Tibial nerve (tissue), 4 donors: ENCODE measurements at regions not wholly inside any gene's neighbourhood (a gene's known extent, or its start where the extent isn't known, plus 50 kb on each side); places are given as distances from the start of the nearest gene placed in this dataset. TPM values are rescaled to one million over a fixed set of nuclear protein-coding genes. Genes with fewer than 3 reads are reported as not detected.

ENCODE experiments used
- DNase-seq, 2 donors: peaks; one replicate each; pipeline ENCODE4 v3.0.0-alpha.2; 2019; ENCODE audit warnings: low spot score in 2 of 2
- H3K27ac ChIP-seq, 4 donors: fragments of 200-600 bp; sonication (generic) in 3 of 4; one replicate each; pipeline ENCODE4 v1.5.1; 2017 to 2019; ENCODE audit warnings: mild to moderate bottlenecking in 1 of 4
- H3K27me3 ChIP-seq, 2 donors: fragments of 200-600 bp; sonication (generic) in 1 of 2; one replicate each; pipeline versions ENCODE4 v1.5.1 to v1.6.0; 2017 to 2019
- H3K36me3 ChIP-seq, 3 donors: fragments of 200-600 bp; sonication (generic); one replicate each; pipeline ENCODE4 v1.5.1; 2018 to 2019
- H3K4me1 ChIP-seq, 4 donors: fragments of 200-600 bp; sonication (generic) in 3 of 4; one replicate each; pipeline ENCODE4 v1.5.1; 2017 to 2019
- H3K4me3 ChIP-seq, 4 donors: fragments of 200-600 bp; sonication (generic) in 3 of 4; one replicate each; pipeline ENCODE4 v1.5.1; 2017 to 2019; ENCODE audit warnings: mild to moderate bottlenecking in 1 of 4, moderate library complexity in 1 of 4
- H3K9me3 ChIP-seq, 4 donors: fragments of 200-600 bp; sonication (generic) in 3 of 4; one replicate each; pipeline ENCODE4 v1.5.1; 2017 to 2019
- EP300 ChIP-seq, 2 donors: sonication (generic); formaldehyde crosslinking; IDR thresholded peaks; one replicate each; pipeline ENCODE4 v1.6.1; 2017; ENCODE audit warnings: antibody characterized with exemption in 2 of 2, mild to moderate bottlenecking in 1 of 2
- POLR2A ChIP-seq, 2 donors: fragments of 450-650 bp; IDR thresholded peaks; one replicate each; pipeline ENCODE4 v1.6.1; 2017; ENCODE audit warnings: antibody characterized with exemption in 2 of 2, mild to moderate bottlenecking in 2 of 2, moderate library complexity in 2 of 2
- WGBS, 2 donors: methylation state at CpG; one replicate each; pipeline ENCODE4 v1.1.5; 2018; 5-methylcytosine and 5-hydroxymethylcytosine counted together
- small RNA-seq: library from RNA; depleted of rRNA; stranded (forward); fragments of <200 nt; gene quantifications from one replicate; pipeline ENCODE3, GENCODE V24; 2016
- TF ChIP-seq, protein P1 (sequence below), 5 experiments: fragments of 200-600 bp in 3 of 5; fragments of 450-650 bp in 2 of 5; sonication (generic) in 3 of 5; IDR thresholded peaks; one replicate each; pipeline ENCODE4 v1.5.1; 2016 to 2019; ENCODE audit warnings: antibody characterized with exemption in 5 of 5, mild to moderate bottlenecking in 3 of 5, moderate library complexity in 2 of 5

GRCh38 chr10:52853704-52854103 is 81.1 kb upstream of the MBL2 start:
- Histone ChIP-seq H3K27ac (no peak overlapping the region), H3K4me1 (no peaks in the 10 kb centered on the region), H3K4me3 (no peak overlapping the region), H3K9me3 (no peaks in the 10 kb centered on the region), H3K27me3 (no peaks in the 10 kb centered on the region), H3K36me3 (no peaks in the 10 kb centered on the region)
- WGBS, 2 donors = 77 to 79% methylated on average over 4 of the region's 4 CpGs
- no peak for DNase-seq
- TF ChIP-seq EP300 (IDR thresholded peaks at IDR 0.05) = no peak
- TF ChIP-seq, protein P1, sequence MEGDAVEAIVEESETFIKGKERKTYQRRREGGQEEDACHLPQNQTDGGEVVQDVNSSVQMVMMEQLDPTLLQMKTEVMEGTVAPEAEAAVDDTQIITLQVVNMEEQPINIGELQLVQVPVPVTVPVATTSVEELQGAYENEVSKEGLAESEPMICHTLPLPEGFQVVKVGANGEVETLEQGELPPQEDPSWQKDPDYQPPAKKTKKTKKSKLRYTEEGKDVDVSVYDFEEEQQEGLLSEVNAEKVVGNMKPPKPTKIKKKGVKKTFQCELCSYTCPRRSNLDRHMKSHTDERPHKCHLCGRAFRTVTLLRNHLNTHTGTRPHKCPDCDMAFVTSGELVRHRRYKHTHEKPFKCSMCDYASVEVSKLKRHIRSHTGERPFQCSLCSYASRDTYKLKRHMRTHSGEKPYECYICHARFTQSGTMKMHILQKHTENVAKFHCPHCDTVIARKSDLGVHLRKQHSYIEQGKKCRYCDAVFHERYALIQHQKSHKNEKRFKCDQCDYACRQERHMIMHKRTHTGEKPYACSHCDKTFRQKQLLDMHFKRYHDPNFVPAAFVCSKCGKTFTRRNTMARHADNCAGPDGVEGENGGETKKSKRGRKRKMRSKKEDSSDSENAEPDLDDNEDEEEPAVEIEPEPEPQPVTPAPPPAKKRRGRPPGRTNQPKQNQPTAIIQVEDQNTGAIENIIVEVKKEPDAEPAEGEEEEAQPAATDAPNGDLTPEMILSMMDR (IDR thresholded peaks at IDR 0.05) = no peak

DNA sequence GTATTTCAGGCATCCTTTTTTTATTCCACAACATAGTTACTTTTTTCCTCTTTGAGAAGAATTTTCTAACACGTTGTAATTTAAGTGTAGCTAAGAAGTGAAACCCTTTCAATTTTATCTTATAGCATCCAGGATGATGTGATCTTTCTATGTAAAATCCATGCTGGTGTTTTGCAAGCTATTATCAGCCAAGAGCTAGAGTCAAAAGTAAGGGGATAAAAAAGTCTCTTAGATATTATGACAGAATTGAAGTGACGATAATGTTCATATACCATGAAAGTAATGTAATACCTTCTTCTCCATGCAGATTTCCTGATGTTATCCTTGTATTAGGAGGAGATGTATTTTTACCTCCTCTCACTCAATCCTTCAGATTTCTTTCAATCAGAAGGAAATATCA is 64.2 kb upstream of the MBL2 start:
- Histone ChIP-seq H3K27ac (no peak overlapping the region), H3K27me3 (no peaks in the 10 kb centered on the region), H3K9me3 (peaks cover 0 to 13% (median 2%) of the 10 kb centered on the region in 4 donors), H3K4me3 (no peak overlapping the region), H3K4me1 (no peaks in the 10 kb centered on the region), H3K36me3 (no peaks in the 10 kb centered on the region)
- TF ChIP-seq, protein P1 (IDR thresholded peaks at IDR 0.05) = no peak
- TF ChIP-seq POLR2A (IDR thresholded peaks at IDR 0.05) (no peak), EP300 (IDR thresholded peaks at IDR 0.05) (no peak)
- 85 to 90% methylated on average over 2 of the region's 2 CpGs for WGBS, 2 donors
- DNase-seq = no peak

Small RNAs in the stretch of these regions (small RNA-seq; reads per million reads assigned to genes)
- not detected for gene RF00019
- gene RNA5SP318 = not detected
- gene SNRPEP8 = not detected
